Hematopoietic multipotent progenitor cell treated with erythropoietin and hydrocortisone succinate and interleukin-3 and kit ligand, for 4 days (in vitro differentiated cells): ENCODE measurements at regions not wholly inside any gene's neighbourhood (a gene's known extent, or its start where the extent isn't known, plus 50 kb on each side); places are given as distances from the start of the nearest gene placed in this dataset.
"Not testable (repeated sequence)": the region's sequence is repeated elsewhere in the genome, so short reads cannot be mapped to it uniquely, and the experiment has no call there.

Source experiments
- DNase-seq: peaks from one replicate; pipeline ENCODE4 v3.0.0-alpha.2; 2015

- no peak for DNase-seq
These were observed 504.5 kb downstream of the NFIB start for GRCh38 chr9:13809401-13809800.

DNA sequence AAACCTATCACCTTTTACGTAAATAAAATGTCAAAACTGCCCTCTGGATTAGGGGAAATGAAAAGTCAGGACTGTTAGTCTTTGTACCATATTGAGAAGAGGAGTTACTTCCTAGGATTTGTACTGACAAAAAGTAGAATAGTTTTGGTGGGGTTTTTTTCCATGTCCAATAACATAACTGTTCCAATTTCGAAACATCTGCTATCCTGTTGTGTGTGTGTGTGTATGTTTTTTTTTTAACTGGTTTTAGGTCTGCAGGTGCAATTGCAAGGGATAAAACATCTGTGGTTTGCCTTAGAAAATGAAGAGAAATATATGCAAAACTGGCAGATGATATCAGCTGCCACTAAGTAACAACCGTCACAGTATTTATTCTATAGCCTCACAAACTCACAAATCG lies 506.8 kb downstream of the NFIB start:
- no peak for DNase-seq

DNA sequence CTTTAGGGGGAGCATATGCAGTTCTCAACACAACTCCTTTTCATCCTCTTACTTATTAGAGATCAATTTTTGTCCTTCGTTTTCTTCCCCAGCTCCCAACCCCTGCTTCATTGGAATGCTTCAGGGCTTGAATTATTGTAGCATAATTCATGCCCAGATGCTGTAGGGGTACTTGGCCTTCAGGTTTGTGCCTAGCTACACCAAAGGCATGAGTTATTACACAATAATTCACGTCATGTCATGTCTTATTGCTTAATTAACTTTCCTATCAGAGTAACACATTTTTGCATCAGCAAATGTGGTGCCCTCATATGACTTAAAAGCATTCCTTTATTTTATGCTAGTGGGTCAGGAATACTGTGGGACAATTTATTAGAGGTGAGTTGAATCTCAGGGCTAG lies 507.2 kb downstream of the NFIB start:
- no peak for DNase-seq

DNA sequence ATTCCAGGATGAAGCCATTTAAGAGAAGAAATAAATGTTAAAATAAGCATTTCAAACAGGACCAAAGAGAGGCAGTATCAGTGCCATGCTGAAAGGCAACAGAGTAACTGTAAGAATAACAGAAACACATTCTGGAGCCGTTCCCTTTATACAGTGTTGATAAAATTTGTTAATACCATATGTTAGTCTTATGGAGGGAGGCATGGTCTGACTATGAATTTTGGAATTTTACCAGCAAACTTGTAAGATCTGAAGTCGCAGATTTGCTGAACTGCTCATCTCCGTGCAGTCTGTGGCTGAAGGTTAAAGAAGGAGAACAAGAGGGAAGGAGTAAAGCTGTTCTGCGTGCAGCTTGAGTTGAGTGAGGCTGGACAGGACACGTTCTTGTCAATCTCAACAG lies 508.4 kb downstream of the NFIB start:
- DNase-seq: no peak

GRCh38 chr9:13804532-13804931 lies 509.4 kb downstream of the NFIB start:
- DNase-seq: no peak

GRCh38 chr9:13800776-13801175 lies 513.2 kb downstream of the NFIB start:
- DNase-seq: no peak

- DNase-seq: not testable (repeated sequence)
These were observed 516.2 kb downstream of the NFIB start for GRCh38 chr9:13797701-13798100.

DNA sequence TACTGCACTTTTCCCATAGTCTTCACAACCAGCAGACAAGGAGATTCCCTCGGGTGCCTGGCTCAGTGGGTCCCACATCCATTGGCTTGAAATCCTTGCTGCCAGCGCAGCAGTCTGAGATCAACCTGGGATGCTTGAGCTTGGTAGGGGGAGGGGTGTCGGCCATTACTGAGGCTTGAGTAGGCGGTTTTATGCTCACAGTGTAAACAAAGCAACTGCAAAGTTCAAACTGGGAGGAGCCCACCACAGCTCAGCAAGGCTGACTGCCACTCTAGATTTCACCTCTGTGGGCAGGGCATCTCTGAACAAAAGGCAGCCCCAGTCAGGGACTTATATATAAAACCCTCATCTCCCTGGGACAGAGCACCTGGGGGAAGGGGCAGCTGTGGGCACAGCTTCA lies 512.3 kb upstream of the MPDZ start:
- no peak for DNase-seq

DNA sequence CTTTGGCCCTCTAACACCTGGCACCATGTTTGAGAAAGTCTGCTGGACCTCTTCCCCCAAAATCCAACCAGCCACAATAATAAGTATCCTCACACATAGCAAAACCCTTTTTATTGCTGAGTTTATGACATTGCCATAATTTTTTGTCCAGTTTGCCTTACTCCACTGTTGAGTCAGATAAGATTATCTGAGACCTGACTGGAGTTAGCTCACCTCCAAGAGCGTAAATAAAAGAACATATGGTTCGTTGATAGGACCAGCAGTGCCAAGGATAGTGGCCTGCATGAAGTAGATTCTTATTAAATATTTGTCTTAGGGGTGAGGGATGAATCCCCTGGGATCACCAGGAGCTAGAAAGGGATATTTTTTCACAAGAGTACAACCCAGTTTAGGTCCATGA lies 510.6 kb upstream of the MPDZ start:
- no peak for DNase-seq

GRCh38 chr9:13787234-13787833 lies 507.8 kb upstream of the MPDZ start:
- no peak for DNase-seq

DNA sequence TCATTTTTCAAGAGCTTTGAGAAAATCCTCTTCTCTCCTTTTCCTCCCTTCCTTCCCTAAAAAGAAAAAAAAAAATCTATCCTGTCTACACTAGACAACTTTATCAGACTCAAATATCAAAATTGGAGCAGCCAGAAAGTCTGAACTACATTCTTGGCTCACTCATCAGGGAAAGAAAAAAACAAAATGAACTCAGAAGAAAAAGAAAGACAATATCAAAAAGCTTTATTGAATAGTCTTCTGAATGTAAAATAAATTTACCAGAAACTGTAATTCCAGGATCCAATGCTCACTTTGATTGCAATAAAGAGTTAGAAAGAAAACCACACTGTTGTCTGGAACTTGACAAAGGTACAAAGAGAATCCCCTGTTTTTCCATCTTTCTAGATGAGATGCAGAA lies 507.2 kb upstream of the MPDZ start:
- no peak for DNase-seq

DNA sequence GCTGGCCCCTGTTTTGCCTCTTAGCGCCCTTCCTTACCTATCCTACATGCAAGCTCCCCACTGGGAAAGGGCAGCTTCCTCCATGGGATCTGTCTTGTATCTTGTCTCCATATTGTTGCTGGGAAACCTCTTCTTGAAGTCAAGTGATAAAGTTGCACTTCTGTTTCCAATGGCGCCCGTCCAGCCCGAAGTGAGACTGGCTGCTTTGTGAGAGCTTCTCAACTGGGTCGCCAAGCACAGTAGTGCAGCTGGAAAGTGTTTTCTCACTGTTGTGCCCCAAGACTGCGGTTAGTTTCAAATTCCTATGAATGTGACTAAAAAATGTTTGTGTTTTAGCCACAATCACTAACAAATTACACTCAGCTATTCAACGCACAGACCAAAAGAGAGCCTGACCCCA lies 506.6 kb upstream of the MPDZ start:
- no peak for DNase-seq

DNA sequence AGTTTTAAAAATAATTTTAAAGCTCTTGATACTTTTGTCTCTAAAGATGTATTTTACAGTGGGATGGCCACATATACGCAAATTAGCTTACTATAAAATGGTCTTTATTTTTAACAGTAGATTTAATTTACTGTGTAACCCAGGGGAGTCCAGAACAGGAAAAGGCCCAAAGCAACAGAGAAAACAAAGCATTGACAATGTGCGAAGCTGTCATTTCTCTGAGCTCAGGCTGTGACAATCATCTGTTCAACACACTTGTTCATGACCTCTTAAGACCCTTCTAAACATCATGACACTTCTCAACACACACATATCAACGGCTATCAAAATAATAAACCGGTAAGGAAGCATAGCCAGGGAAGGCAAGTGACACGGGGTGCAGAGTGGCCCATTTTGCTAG lies 499.6 kb upstream of the MPDZ start:
- DNase-seq: no peak

- DNase-seq: no peak
These were observed 499.1 kb upstream of the MPDZ start for GRCh38 chr9:13778631-13779030.

GRCh38 chr9:13770956-13771355 lies 491.5 kb upstream of the MPDZ start:
- DNase-seq: no peak

DNA sequence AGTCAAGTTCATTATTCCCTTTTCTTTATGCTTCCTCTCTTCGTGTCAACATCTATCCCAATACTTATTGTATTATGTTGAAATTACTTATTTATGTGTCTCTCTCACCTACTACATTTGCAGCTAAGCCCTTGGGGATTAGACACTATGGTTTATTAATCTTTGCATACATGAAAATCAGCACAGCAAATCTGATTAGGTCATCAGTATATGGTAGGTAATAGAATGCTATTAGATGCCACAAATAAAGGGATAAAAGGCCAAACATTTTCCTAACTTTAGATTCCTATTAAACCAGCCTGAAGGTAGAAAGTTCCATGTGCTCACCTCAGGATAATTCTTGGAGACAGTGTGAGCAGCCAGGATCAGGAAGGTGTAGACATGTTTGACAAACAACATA lies 490.1 kb upstream of the MPDZ start:
- DNase-seq: no peak

- DNase-seq: no peak
These were observed 489.5 kb upstream of the MPDZ start for GRCh38 chr9:13769006-13769405.

GRCh38 chr9:13762209-13762608 lies 482.7 kb upstream of the MPDZ start:
- no peak for DNase-seq

DNA sequence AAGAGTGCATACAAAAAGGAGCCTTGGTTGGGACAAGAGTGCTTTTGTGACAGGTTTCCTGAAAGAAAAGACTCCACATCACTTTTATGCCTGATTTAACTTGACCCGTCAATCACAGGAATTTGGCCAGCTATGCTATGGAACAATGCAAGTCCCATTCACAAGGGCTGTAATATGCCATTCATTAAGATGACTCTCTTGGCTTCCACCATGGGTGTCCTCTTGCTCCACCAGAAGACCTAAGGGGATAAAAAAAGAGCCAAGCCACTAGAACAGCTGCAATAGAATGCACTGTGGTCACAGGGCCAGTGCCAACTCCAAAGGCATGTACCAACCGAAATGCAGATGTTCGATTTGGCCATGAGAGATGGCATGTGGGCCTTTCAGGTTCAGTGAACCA lies 480.1 kb upstream of the MPDZ start:
- no peak for DNase-seq

GRCh38 chr9:13758936-13759335 lies 479.4 kb upstream of the MPDZ start:
- no peak for DNase-seq

- DNase-seq: no peak
These were observed 477.5 kb upstream of the MPDZ start for GRCh38 chr9:13756943-13757342.

DNA sequence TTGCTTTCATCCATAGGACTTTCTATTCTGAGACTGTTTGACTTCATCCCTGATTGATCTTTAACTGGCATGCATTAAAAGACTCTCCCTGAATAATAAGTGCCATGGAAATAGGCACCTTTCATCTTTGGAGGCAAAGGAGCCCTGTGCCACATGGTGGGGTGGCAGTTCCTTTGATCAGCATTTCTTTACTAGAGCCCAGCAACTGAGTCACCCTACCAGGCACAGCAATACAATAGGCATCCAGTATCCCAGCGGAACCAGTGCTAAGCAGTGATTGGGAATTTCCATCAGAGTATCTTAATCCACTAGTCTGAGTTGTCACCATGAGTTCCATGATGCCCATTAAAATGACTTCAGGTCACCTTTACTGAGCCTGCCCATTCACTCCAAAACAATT lies 476.1 kb upstream of the MPDZ start:
- DNase-seq: no peak

DNA sequence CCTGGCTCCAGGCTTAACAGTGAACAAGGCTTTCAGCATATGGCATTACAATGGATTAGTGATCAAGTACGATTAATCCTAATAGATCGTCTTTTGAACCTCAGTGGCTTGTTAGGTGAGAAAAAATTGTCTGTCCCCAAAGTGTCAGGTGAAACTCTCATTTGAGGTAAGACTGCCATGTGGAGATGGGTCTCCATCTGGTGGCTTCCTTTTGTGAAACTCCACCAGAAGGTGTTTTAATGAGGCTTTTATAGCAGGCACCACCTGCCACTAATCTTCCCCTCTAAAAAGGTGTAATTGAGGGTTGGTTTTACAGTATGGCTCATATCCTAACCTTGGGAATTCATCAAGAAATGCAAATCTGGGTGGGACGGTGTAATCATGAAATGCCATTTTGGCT lies 471.1 kb upstream of the MPDZ start:
- no peak for DNase-seq

DNA sequence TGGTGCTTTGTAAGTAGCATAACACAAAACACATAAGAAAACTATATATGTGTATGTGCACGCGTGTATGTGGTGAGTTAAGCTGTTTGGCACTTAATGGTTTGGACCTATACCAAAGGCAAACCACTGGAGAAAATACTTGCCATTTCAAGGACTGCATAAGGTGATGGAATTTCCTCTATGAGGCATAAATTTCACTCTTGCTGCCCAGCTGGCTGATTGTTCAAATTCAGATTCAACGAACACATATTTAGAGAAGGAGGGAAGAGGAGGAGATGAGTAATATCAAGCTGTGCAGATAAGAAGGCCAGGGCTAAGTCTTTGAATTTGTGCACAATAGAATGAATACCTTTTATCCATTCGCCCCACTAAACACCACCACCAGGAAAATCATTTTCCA lies 470.6 kb upstream of the MPDZ start:
- no peak for DNase-seq

GRCh38 chr9:13746876-13747275 lies 467.4 kb upstream of the MPDZ start:
- no peak for DNase-seq
